Sigmoid colon (tissue), 4 donors: ENCODE measurements at regions not wholly inside any gene's neighbourhood (a gene's known extent, or its start where the extent isn't known, plus 50 kb on each side); places are given as distances from the start of the nearest gene placed in this dataset.
A peak's percentile ranks its signal among the peaks of the same experiment; 100 is the strongest.

Experiments used
- POLR2A ChIP-seq, 2 donors: fragments of 450-650 bp; IDR thresholded peaks; one replicate each; pipeline ENCODE4 v1.6.1; 2016; ENCODE audit warnings: antibody characterized with exemption in 2 of 2, mild to moderate bottlenecking in 2 of 2, moderate library complexity in 2 of 2
- POLR2AphosphoS5 ChIP-seq, 4 donors: sonication (generic); formaldehyde crosslinking; IDR thresholded peaks; one replicate each; pipeline ENCODE4 v1.6.1; 2017; ENCODE audit warnings: antibody characterized with exemption in 4 of 4
- TF ChIP-seq, protein P1 (sequence below), 4 experiments: fragments of 450-650 bp in 3 of 4; fragments of 200-600 bp in 1 of 4; IDR thresholded peaks; one replicate each; pipeline ENCODE4 v1.5.1; 2016 to 2019; ENCODE audit warnings: antibody characterized with exemption in 4 of 4, mild to moderate bottlenecking in 3 of 4, moderate library complexity in 2 of 4

DNA sequence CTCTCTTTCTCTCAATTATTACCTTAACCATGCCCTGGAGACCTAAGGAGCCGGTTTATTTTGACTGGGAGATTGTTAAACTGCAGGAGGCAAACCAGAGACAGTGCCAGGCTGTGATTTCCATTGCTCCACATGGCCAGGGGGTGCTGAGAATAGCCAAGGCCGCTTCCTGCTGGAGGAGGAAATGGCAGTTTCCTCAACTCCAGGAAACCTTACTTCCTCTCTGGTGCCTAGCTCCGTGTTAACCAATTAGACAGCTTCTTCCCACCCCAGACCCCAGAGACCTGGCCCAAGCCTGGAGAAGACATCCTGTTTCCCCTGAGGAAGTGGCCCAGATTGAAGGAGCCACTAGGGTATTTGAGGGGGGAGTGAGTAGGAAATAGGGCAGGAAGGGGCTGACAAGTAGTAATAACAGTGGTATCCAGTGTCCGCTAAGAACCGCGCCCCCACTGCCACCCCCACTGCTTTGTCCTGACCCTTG lies 161.2 kb downstream of the PLPP3 start:
- TF ChIP-seq POLR2AphosphoS5 (IDR thresholded peaks at IDR 0.05) (peak in 3 of 4 donors; percentile 13 to 82 (median 40)), POLR2A (IDR thresholded peaks at IDR 0.05) (no peak)
- TF ChIP-seq, protein P1, sequence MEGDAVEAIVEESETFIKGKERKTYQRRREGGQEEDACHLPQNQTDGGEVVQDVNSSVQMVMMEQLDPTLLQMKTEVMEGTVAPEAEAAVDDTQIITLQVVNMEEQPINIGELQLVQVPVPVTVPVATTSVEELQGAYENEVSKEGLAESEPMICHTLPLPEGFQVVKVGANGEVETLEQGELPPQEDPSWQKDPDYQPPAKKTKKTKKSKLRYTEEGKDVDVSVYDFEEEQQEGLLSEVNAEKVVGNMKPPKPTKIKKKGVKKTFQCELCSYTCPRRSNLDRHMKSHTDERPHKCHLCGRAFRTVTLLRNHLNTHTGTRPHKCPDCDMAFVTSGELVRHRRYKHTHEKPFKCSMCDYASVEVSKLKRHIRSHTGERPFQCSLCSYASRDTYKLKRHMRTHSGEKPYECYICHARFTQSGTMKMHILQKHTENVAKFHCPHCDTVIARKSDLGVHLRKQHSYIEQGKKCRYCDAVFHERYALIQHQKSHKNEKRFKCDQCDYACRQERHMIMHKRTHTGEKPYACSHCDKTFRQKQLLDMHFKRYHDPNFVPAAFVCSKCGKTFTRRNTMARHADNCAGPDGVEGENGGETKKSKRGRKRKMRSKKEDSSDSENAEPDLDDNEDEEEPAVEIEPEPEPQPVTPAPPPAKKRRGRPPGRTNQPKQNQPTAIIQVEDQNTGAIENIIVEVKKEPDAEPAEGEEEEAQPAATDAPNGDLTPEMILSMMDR (IDR thresholded peaks at IDR 0.05): no peak
